ENCODE measurements at regions not wholly inside any gene's neighbourhood (a gene's known extent, or its start where the extent isn't known, plus 50 kb on each side); places are given as distances from the start of the nearest gene placed in this dataset.

DNA sequence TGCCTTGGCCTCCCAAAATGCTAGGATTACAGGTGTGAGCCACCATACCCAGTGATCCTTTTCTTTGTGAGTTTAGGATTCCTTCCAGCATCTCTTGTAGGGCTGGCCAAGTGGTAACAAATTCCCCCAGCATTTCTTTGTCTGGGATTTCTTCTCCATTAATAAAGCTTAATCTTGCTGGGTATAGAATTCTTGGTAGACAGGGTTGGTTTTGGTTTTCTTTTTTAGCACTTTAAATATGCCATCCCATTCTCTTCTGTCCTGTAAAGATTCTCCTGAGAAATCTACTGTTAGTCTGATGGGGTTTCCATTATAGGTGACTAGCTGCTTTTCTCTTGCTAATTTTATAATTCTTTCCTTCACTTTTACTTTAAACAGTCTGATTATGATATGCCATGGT lies 173.0 kb upstream of the TOM1L1 start:
- TF ChIP-seq, protein P1, sequence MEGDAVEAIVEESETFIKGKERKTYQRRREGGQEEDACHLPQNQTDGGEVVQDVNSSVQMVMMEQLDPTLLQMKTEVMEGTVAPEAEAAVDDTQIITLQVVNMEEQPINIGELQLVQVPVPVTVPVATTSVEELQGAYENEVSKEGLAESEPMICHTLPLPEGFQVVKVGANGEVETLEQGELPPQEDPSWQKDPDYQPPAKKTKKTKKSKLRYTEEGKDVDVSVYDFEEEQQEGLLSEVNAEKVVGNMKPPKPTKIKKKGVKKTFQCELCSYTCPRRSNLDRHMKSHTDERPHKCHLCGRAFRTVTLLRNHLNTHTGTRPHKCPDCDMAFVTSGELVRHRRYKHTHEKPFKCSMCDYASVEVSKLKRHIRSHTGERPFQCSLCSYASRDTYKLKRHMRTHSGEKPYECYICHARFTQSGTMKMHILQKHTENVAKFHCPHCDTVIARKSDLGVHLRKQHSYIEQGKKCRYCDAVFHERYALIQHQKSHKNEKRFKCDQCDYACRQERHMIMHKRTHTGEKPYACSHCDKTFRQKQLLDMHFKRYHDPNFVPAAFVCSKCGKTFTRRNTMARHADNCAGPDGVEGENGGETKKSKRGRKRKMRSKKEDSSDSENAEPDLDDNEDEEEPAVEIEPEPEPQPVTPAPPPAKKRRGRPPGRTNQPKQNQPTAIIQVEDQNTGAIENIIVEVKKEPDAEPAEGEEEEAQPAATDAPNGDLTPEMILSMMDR (IDR thresholded peaks at IDR 0.05; ENCODE audit: poor library complexity, severe bottlenecking), result no peak
- TF ChIP-seq EZH2 (IDR thresholded peaks at IDR 0.05; ENCODE audit: borderline replicate concordance, insufficient read depth, low read length, poor library complexity, severe bottlenecking), result no peak
- no peak for TF ChIP-seq POLR2AphosphoS5 (IDR thresholded peaks at IDR 0.05)
- no peak for TF ChIP-seq RAD21 (conservative IDR thresholded peaks at IDR 0.05)
- TF ChIP-seq, protein P2, sequence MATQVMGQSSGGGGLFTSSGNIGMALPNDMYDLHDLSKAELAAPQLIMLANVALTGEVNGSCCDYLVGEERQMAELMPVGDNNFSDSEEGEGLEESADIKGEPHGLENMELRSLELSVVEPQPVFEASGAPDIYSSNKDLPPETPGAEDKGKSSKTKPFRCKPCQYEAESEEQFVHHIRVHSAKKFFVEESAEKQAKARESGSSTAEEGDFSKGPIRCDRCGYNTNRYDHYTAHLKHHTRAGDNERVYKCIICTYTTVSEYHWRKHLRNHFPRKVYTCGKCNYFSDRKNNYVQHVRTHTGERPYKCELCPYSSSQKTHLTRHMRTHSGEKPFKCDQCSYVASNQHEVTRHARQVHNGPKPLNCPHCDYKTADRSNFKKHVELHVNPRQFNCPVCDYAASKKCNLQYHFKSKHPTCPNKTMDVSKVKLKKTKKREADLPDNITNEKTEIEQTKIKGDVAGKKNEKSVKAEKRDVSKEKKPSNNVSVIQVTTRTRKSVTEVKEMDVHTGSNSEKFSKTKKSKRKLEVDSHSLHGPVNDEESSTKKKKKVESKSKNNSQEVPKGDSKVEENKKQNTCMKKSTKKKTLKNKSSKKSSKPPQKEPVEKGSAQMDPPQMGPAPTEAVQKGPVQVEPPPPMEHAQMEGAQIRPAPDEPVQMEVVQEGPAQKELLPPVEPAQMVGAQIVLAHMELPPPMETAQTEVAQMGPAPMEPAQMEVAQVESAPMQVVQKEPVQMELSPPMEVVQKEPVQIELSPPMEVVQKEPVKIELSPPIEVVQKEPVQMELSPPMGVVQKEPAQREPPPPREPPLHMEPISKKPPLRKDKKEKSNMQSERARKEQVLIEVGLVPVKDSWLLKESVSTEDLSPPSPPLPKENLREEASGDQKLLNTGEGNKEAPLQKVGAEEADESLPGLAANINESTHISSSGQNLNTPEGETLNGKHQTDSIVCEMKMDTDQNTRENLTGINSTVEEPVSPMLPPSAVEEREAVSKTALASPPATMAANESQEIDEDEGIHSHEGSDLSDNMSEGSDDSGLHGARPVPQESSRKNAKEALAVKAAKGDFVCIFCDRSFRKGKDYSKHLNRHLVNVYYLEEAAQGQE (IDR thresholded peaks at IDR 0.05; ENCODE audit: borderline replicate concordance), result no peak
